ENCODE measurements at regions not wholly inside any gene's neighbourhood (a gene's known extent, or its start where the extent isn't known, plus 50 kb on each side); places are given as distances from the start of the nearest gene placed in this dataset.

- no peaks in the 10 kb centered on the region for H3K9me3 ChIP-seq
- H3K4me2 ChIP-seq, result no peak overlapping the region
- CTCF ChIA-PET, result no interaction called here
- TF ChIP-seq FOSB (CRISPR knock-in tag; IDR thresholded peaks at IDR 0.05) (no peak), SMC3 (IDR thresholded peaks at IDR 0.05) (no peak), EP300 (IDR thresholded peaks at IDR 0.05) (no peak), FOSL2 (IDR thresholded peaks at IDR 0.05) (no peak), FOSL2 (CRISPR knock-in tag; IDR thresholded peaks at IDR 0.05) (no peak), NFE2L2 (conservative IDR thresholded peaks at IDR 0.05; ENCODE audit: low read length) (no peak), KDM1A (IDR thresholded peaks at IDR 0.05; ENCODE audit: low read depth) (no peak), JUN (IDR thresholded peaks at IDR 0.05) (no peak), ESRRA (IDR thresholded peaks at IDR 0.05; ENCODE audit: borderline replicate concordance, low read length) (no peak), KDM5A (IDR thresholded peaks at IDR 0.05) (no peak), HOXB13 (CRISPR knock-in tag; IDR thresholded peaks at IDR 0.05; ENCODE audit: low read depth) (no peak), MAZ (IDR thresholded peaks at IDR 0.05; ENCODE audit: borderline replicate concordance, low read depth, low read length) (no peak), HOXA7 (CRISPR knock-in tag; IDR thresholded peaks at IDR 0.05) (no peak), MAX (IDR thresholded peaks at IDR 0.05) (no peak)
- TF ChIP-seq, protein P1, sequence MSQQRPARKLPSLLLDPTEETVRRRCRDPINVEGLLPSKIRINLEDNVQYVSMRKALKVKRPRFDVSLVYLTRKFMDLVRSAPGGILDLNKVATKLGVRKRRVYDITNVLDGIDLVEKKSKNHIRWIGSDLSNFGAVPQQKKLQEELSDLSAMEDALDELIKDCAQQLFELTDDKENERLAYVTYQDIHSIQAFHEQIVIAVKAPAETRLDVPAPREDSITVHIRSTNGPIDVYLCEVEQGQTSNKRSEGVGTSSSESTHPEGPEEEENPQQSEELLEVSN (IDR thresholded peaks at IDR 0.05; ENCODE audit: borderline replicate concordance, low read depth), result no peak
- TF ChIP-seq, protein P2, sequence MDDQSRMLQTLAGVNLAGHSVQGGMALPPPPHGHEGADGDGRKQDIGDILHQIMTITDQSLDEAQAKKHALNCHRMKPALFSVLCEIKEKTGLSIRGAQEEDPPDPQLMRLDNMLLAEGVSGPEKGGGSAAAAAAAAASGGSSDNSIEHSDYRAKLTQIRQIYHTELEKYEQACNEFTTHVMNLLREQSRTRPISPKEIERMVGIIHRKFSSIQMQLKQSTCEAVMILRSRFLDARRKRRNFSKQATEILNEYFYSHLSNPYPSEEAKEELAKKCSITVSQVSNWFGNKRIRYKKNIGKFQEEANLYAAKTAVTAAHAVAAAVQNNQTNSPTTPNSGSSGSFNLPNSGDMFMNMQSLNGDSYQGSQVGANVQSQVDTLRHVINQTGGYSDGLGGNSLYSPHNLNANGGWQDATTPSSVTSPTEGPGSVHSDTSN (IDR thresholded peaks at IDR 0.05), result no peak
- TF ChIP-seq, protein P3, sequence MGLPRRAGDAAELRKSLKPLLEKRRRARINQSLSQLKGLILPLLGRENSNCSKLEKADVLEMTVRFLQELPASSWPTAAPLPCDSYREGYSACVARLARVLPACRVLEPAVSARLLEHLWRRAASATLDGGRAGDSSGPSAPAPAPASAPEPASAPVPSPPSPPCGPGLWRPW (IDR thresholded peaks at IDR 0.05), result no peak
- TF ChIP-seq, protein P4, sequence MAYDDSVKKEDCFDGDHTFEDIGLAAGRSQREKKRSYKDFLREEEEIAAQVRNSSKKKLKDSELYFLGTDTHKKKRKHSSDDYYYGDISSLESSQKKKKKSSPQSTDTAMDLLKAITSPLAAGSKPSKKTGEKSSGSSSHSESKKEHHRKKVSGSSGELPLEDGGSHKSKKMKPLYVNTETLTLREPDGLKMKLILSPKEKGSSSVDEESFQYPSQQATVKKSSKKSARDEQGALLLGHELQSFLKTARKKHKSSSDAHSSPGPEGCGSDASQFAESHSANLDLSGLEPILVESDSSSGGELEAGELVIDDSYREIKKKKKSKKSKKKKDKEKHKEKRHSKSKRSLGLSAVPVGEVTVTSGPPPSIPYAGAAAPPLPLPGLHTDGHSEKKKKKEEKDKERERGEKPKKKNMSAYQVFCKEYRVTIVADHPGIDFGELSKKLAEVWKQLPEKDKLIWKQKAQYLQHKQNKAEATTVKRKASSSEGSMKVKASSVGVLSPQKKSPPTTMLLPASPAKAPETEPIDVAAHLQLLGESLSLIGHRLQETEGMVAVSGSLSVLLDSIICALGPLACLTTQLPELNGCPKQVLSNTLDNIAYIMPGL (CRISPR knock-in tag; IDR thresholded peaks at IDR 0.05; ENCODE audit: borderline replicate concordance), result no peak
- FAIRE-seq (no peak), DNase-seq (ENCODE audit: low read depth in 1 of 2, low spot score in 1 of 2) (no peak), ATAC-seq (no peak)
- H3K27ac ChIP-seq, result no peak overlapping the region
- POLR2A ChIA-PET, result no interaction called here
- H3K4me3 ChIP-seq, result no peak overlapping the region
- H3K4me1 ChIP-seq, result no peaks in the 10 kb centered on the region
- 6% methylated on average over 1 of the region's 1 CpG for WGBS (ENCODE audit: missing lambda C conversion rate)
Observed at GRCh38 chr15:37758412-37758811, 176.0 kb upstream of the TMCO5A start.

DNA sequence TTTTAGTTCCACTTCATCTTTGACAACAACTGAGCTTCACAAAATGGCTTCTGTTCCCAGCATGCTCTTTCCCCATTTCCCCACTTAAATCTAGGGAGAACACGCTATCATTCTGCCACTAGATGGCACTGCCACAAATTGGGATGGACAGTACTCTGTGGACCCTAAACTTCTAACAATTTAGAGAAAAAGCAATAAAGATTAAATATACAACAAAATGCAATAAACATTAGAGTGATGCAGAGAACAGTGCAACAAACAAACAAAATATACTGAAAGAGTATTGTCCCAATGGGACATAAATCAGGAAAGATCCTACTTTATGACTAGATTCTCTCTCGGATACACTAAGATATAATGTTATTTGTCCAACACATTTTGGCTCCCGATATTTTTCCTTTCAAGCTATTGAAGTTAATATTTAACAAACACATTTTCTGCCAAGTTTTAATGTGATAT lies 169.7 kb upstream of the TMCO5A start:
- H3K27ac ChIP-seq, result no peak overlapping the region
- no peaks in the 10 kb centered on the region for H3K9me3 ChIP-seq
- peak; percentile 18 to 49 for DNase-seq (ENCODE audit: low read depth in 1 of 2, low spot score in 1 of 2)
- H3K4me3 ChIP-seq, result no peak overlapping the region
- FAIRE-seq, result no peak
- peak overlapping the region; percentile 37 for H3K4me2 ChIP-seq
- CTCF ChIA-PET, result interaction anchor here (1.0 to 1.9 kb wide), 3 partner anchors 115 to 139 kb away, joined by 3 to 6 read pairs (median 4); no protein-coding TSS in a partner anchor
- H3K4me1 ChIP-seq, result no peaks in the 10 kb centered on the region
- 0 out of 2 replicates have a peak, but pooled peaks have one; percentile 8 for TF ChIP-seq EHMT2 (IDR thresholded peaks at IDR 0.05; ENCODE audit: low read depth)
- no peak for TF ChIP-seq ZFP36 (IDR thresholded peaks at IDR 0.05; ENCODE audit: borderline replicate concordance, partially characterized antibody)
- TF ChIP-seq, protein P1 (IDR thresholded peaks at IDR 0.05; ENCODE audit: borderline replicate concordance, low read depth), result no peak
- TF ChIP-seq ZNF302 (CRISPR knock-in tag; IDR thresholded peaks at IDR 0.05), result no peak
- no peak for TF ChIP-seq CBX8 (IDR thresholded peaks at IDR 0.05)
- TF ChIP-seq FOSB (CRISPR knock-in tag; IDR thresholded peaks at IDR 0.05), result no peak
- no peak for TF ChIP-seq HDAC2 (IDR thresholded peaks at IDR 0.05)
- TF ChIP-seq, protein P5, sequence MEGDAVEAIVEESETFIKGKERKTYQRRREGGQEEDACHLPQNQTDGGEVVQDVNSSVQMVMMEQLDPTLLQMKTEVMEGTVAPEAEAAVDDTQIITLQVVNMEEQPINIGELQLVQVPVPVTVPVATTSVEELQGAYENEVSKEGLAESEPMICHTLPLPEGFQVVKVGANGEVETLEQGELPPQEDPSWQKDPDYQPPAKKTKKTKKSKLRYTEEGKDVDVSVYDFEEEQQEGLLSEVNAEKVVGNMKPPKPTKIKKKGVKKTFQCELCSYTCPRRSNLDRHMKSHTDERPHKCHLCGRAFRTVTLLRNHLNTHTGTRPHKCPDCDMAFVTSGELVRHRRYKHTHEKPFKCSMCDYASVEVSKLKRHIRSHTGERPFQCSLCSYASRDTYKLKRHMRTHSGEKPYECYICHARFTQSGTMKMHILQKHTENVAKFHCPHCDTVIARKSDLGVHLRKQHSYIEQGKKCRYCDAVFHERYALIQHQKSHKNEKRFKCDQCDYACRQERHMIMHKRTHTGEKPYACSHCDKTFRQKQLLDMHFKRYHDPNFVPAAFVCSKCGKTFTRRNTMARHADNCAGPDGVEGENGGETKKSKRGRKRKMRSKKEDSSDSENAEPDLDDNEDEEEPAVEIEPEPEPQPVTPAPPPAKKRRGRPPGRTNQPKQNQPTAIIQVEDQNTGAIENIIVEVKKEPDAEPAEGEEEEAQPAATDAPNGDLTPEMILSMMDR (IDR thresholded peaks at IDR 0.05), result peak; percentile 37
- no peak for TF ChIP-seq MYC (IDR thresholded peaks at IDR 0.05; ENCODE audit: borderline replicate concordance, low read length)
- TF ChIP-seq BHLHE40 (IDR thresholded peaks at IDR 0.05; ENCODE audit: low read depth, low read length), result no peak
- ATAC-seq, result peak in 1 of 2 experiments; percentile 86; a peak in 3 of 6 replicates
- 7% methylated on average over 3 of the region's 3 CpGs for WGBS (ENCODE audit: missing lambda C conversion rate)
- POLR2A ChIA-PET, result no interaction called here

All from A549 (cell line).